Keratinocyte (primary cell): ENCODE measurements at regions not wholly inside any gene's neighbourhood (a gene's known extent, or its start where the extent isn't known, plus 50 kb on each side); places are given as distances from the start of the nearest gene placed in this dataset.

Experiments
- DNase-seq: peaks from one replicate; pipeline ENCODE4 v3.0.0-alpha.2; 2011; ENCODE audit warnings: low read depth, missing footprints, low spot score
- FAIRE-seq: peaks from 2 replicates; lab custom pipeline; 2011; peaks lifted over from hg19 to GRCh38; lab: Jason Lieb, UNC
- H2AFZ ChIP-seq: 2 replicates; pipeline ENCODE4 v1.6.0; 2012; ENCODE audit warnings: low read length, control low read depth, inconsistent platforms; ENCODE audit not compliant: control insufficient read depth
- H3K27ac ChIP-seq: 2 replicates; pipeline ENCODE4 v1.5.1; 2011; ENCODE audit warnings: low read length; ENCODE audit not compliant: control insufficient read depth, insufficient read depth
- H3K27me3 ChIP-seq: 3 replicates; pipeline ENCODE4 v1.6.0; 2011; ENCODE audit warnings: low read length; ENCODE audit not compliant: control insufficient read depth, insufficient read depth; ENCODE audit errors: extremely low read depth
- H3K36me3 ChIP-seq, 2 experiments: 2 replicates in 1 of 2; 3 replicates in 1 of 2; pipeline ENCODE4 v1.5.1; 2011; ENCODE audit warnings: low read length in 2 of 2, mild to moderate bottlenecking in 1 of 2; ENCODE audit not compliant: control insufficient read depth in 2 of 2, insufficient read depth in 2 of 2; ENCODE audit errors: extremely low read depth in 1 of 2
- H3K4me1 ChIP-seq: 3 replicates; pipeline ENCODE4 v1.5.1; 2011; ENCODE audit warnings: low read length; ENCODE audit not compliant: control insufficient read depth, insufficient read depth; ENCODE audit errors: extremely low read depth
- H3K4me2 ChIP-seq: 3 replicates; pipeline ENCODE4 v1.6.0; 2011; ENCODE audit warnings: low read depth, low read length; ENCODE audit not compliant: control insufficient read depth, insufficient read depth; ENCODE audit errors: extremely low read depth
- H3K4me3 ChIP-seq, 3 experiments: fragments of 200-600 bp in 1 of 3; sonication (generic) in 1 of 3; 2 replicates in 2 of 3; 3 replicates in 1 of 3; pipeline ENCODE4 v1.5.1; 2011 to 2016; ENCODE audit warnings: low read length in 3 of 3, mild to moderate bottlenecking in 3 of 3, control low read depth in 2 of 3, inconsistent platforms in 1 of 3, low read depth in 1 of 3, mixed read lengths in 1 of 3, mixed run types in 1 of 3, moderate library complexity in 1 of 3; ENCODE audit not compliant: control insufficient read depth in 2 of 3, insufficient read depth in 2 of 3; ENCODE audit errors: extremely low read depth in 1 of 3
- H3K79me2 ChIP-seq: 2 replicates; pipeline ENCODE4 v1.6.0; 2012; ENCODE audit warnings: low read length; ENCODE audit not compliant: control insufficient read depth, insufficient read depth
- H3K9ac ChIP-seq: 3 replicates; pipeline ENCODE4 v1.6.0; 2011; ENCODE audit warnings: low read length; ENCODE audit not compliant: control insufficient read depth, insufficient read depth; ENCODE audit errors: extremely low read depth
- H3K9me1 ChIP-seq: 3 replicates; pipeline ENCODE4 v1.6.0; 2011; ENCODE audit warnings: low read length; ENCODE audit not compliant: control insufficient read depth, insufficient read depth; ENCODE audit errors: extremely low read depth
- H3K9me3 ChIP-seq: 2 replicates; pipeline ENCODE4 v1.5.1; 2012; ENCODE audit warnings: low read depth, low read length; ENCODE audit not compliant: control insufficient read depth
- H4K20me1 ChIP-seq: 3 replicates; pipeline ENCODE4 v1.6.0; 2011; ENCODE audit warnings: low read length; ENCODE audit not compliant: control insufficient read depth, insufficient read depth; ENCODE audit errors: extremely low read depth
- CTCF ChIP-seq, 3 experiments: IDR thresholded peaks in 1 of 3; conservative IDR thresholded peaks in 1 of 3; optimal IDR thresholded peaks in 1 of 3; 2 replicates in 2 of 3; 3 replicates in 1 of 3; pipeline versions ENCODE3 to v1.5.1; 2011; ENCODE audit warnings: low read length in 3 of 3, mild to moderate bottlenecking in 3 of 3, moderate library complexity in 2 of 3, control low read depth in 1 of 3, inconsistent platforms in 1 of 3; ENCODE audit not compliant: insufficient read depth in 2 of 3; ENCODE audit errors: extremely low read depth in 1 of 3
- EZH2 ChIP-seq: IDR thresholded peaks from one replicate; pipeline ENCODE4 v1.6.1; 2012; ENCODE audit warnings: inconsistent platforms, mild to moderate bottlenecking, low read length, moderate library complexity
- dilution Hi-C: fragments of 300-500 bp; cut with MboI; formaldehyde crosslinking; loops from one replicate; pipeline ENCODE4 v1.7.0; 2020; ENCODE audit warnings: low sequenced_read_pairs; ENCODE audit not compliant: extremely low pct_ligation_motif_present

- Histone ChIP-seq H3K4me2 (no peak overlapping the region), H3K4me1 (no peaks in the 10 kb centered on the region), H2AFZ (no peak overlapping the region), H3K4me3 (no peak overlapping the region), H3K27me3 (no peaks in the 10 kb centered on the region), H3K9ac (no peak overlapping the region), H3K79me2 (no peaks in the 10 kb centered on the region), H3K9me3 (no peaks in the 10 kb centered on the region), H3K36me3 (no peaks in the 10 kb centered on the region), H3K9me1 (no peaks in the 10 kb centered on the region), H3K27ac (no peak overlapping the region), H4K20me1 (no peaks in the 10 kb centered on the region)
- no peak for FAIRE-seq
- dilution Hi-C loops = no loop called here
- no peak for DNase-seq
- TF ChIP-seq CTCF (optimal IDR thresholded peaks at IDR 0.05 in 1 of 3, IDR thresholded peaks at IDR 0.05 in 1 of 3, conservative IDR thresholded peaks at IDR 0.05 in 1 of 3; ENCODE audit: extremely low read depth in 1 of 3, insufficient read depth in 2 of 3, low read length in 3 of 3) (no peak), EZH2 (no peak)
Observed at GRCh38 chrX:84724576-84724975, 222.3 kb upstream of the HDX start.

GRCh38 chrX:84729408-84729807 is 227.2 kb upstream of the HDX start:
- Histone ChIP-seq H3K79me2 (no peaks in the 10 kb centered on the region), H3K4me2 (no peak overlapping the region), H3K9me3 (no peaks in the 10 kb centered on the region), H3K4me3 (no peak overlapping the region), H3K36me3 (no peaks in the 10 kb centered on the region), H3K4me1 (no peaks in the 10 kb centered on the region), H3K9me1 (no peaks in the 10 kb centered on the region), H2AFZ (no peak overlapping the region), H3K9ac (no peak overlapping the region), H4K20me1 (no peaks in the 10 kb centered on the region), H3K27me3 (no peaks in the 10 kb centered on the region), H3K27ac (no peak overlapping the region)
- FAIRE-seq = no peak
- dilution Hi-C loops = no loop called here
- TF ChIP-seq EZH2 (no peak), CTCF (optimal IDR thresholded peaks at IDR 0.05 in 1 of 3, IDR thresholded peaks at IDR 0.05 in 1 of 3, conservative IDR thresholded peaks at IDR 0.05 in 1 of 3; ENCODE audit: extremely low read depth in 1 of 3, insufficient read depth in 2 of 3, low read length in 3 of 3) (no peak)
- DNase-seq = no peak
